ENCODE measurements at regions not wholly inside any gene's neighbourhood (a gene's known extent, or its start where the extent isn't known, plus 50 kb on each side); places are given as distances from the start of the nearest gene placed in this dataset.

GRCh38 chr11:112316971-112317370 lies 56.3 kb upstream of the PLET1 start:
- H2AFZ ChIP-seq (ENCODE audit: low read depth, low read length): no peak overlapping the region
- peaks cover 26% of the 10 kb centered on the region for H3K4me1 ChIP-seq (ENCODE audit: control insufficient read depth, extremely low read depth, insufficient read depth, low read length)
- no peak overlapping the region for H3K4me2 ChIP-seq (ENCODE audit: insufficient read depth, low read length)
- no peaks in the 10 kb centered on the region for H3K79me2 ChIP-seq (ENCODE audit: control insufficient read depth, insufficient read depth, low read length)
- CTCF ChIA-PET: interaction anchor here (1.0 to 1.2 kb wide), 2 partner anchors 271 to 973 kb away, joined by 3 read pairs; no protein-coding TSS in a partner anchor
- BruUV-seq (replicated peaks): no TSS peak
- H3K36me3 ChIP-seq (ENCODE audit: control insufficient read depth in 2 of 2, extremely low read depth in 1 of 2, insufficient read depth in 2 of 2, low read length in 2 of 2): no peaks in the 10 kb centered on the region
- H3K9ac ChIP-seq (replicated peaks; ENCODE audit: extremely low read depth, insufficient read depth, low read length): no peak overlapping the region
- H3K4me3 ChIP-seq (replicated peaks in 1 of 3; ENCODE audit: insufficient read depth in 1 of 3, low read depth in 1 of 3, low read length in 3 of 3): no peak overlapping the region
- no peak for TF ChIP-seq JUN (IDR thresholded peaks at IDR 0.05; ENCODE audit: borderline replicate concordance, insufficient read depth, insufficient read length, low read depth)
- no peak for TF ChIP-seq EZH2 (IDR thresholded peaks at IDR 0.05; ENCODE audit: borderline replicate concordance, low read depth, low read length, severe bottlenecking)
- TF ChIP-seq GATA2 (IDR thresholded peaks at IDR 0.05; ENCODE audit: insufficient read depth, insufficient read length, low read depth, low read length): no peak
- TF ChIP-seq POLR2A (IDR thresholded peaks at IDR 0.05; ENCODE audit: low read depth, low read length): no peak
- TF ChIP-seq POLR2AphosphoS5 (IDR thresholded peaks at IDR 0.05; ENCODE audit: insufficient read depth, low read depth, low read length): no peak
- no peak for TF ChIP-seq CTCF (IDR thresholded peaks at IDR 0.05; ENCODE audit: extremely low read depth in 1 of 2, insufficient read depth in 1 of 2, low read depth in 1 of 2, low read length in 2 of 2)
- no peak for TF ChIP-seq MYC (IDR thresholded peaks at IDR 0.05; ENCODE audit: low read depth, low read length)
- TF ChIP-seq FOS (IDR thresholded peaks at IDR 0.05; ENCODE audit: borderline replicate concordance, insufficient read depth, low read length): no peak
- TF ChIP-seq MAX (IDR thresholded peaks at IDR 0.05; ENCODE audit: insufficient read depth, insufficient read length): no peak
- H3K9me1 ChIP-seq (replicated peaks; ENCODE audit: control insufficient read depth, extremely low read depth, insufficient read depth, low read length): no peaks in the 10 kb centered on the region
- DNase-seq (ENCODE audit: low read depth, low spot score): no peak
- FAIRE-seq: no peak
- dilution Hi-C loops (cut with MboI; ENCODE audit: extremely low pct_ligation_motif_present, low sequenced_read_pairs): no loop called here
- H3K9me3 ChIP-seq (replicated peaks; ENCODE audit: control insufficient read depth, insufficient read depth, low read length): no peaks in the 10 kb centered on the region
- H3K27me3 ChIP-seq (ENCODE audit: control insufficient read depth in 2 of 2, insufficient read depth in 2 of 2, low read length in 2 of 2): no peaks in the 10 kb centered on the region
- intact Hi-C loops (cut with micrococcal nuclease): no loop called here
- no peaks in the 10 kb centered on the region for H4K20me1 ChIP-seq (replicated peaks; ENCODE audit: control insufficient read depth, extremely low read depth, insufficient read depth, low read length)
- POLR2A ChIA-PET: no interaction called here
- peak overlapping the region; percentile 59 for H3K27ac ChIP-seq (ENCODE audit: insufficient read depth, low read depth, low read length)
